ENCODE measurements at regions not wholly inside any gene's neighbourhood (a gene's known extent, or its start where the extent isn't known, plus 50 kb on each side); places are given as distances from the start of the nearest gene placed in this dataset.

GRCh38 chrX:46398126-46398525, 147.1 kb downstream of the ZNF674 start:
- H3K4me3 ChIP-seq (ENCODE audit: low read depth, low read length): no peak overlapping the region

GRCh38 chrX:46386511-46386910, 158.7 kb downstream of the ZNF674 start:
- no peaks in the 10 kb centered on the region for H3K4me1 ChIP-seq (ENCODE audit: control insufficient read depth, insufficient read depth, low read length)

More at GRCh38 chrX:46398126-46398525, 147.1 kb downstream of the ZNF674 start:
- no peak overlapping the region for H3K9ac ChIP-seq (ENCODE audit: low read depth, low read length)
- H3K4me1 ChIP-seq (ENCODE audit: control insufficient read depth, insufficient read depth, low read length): no peaks in the 10 kb centered on the region
- no peaks in the 10 kb centered on the region for H3K27me3 ChIP-seq (ENCODE audit: control insufficient read depth, insufficient read depth, low read length)
- no peaks in the 10 kb centered on the region for H3K9me3 ChIP-seq (ENCODE audit: control insufficient read depth, insufficient read depth, low read length)
- no peaks in the 10 kb centered on the region for H3K36me3 ChIP-seq (ENCODE audit: control insufficient read depth, insufficient read depth, low read length)

GRCh38 chrX:46383006-46383405, 162.2 kb downstream of the ZNF674 start:
- Histone ChIP-seq H3K27me3 (ENCODE audit: control insufficient read depth, insufficient read depth, low read length) (no peaks in the 10 kb centered on the region), H3K4me1 (ENCODE audit: control insufficient read depth, insufficient read depth, low read length) (no peaks in the 10 kb centered on the region), H3K9me3 (ENCODE audit: control insufficient read depth, insufficient read depth, low read length) (no peaks in the 10 kb centered on the region), H3K9ac (ENCODE audit: low read depth, low read length) (no peak overlapping the region), H3K4me3 (ENCODE audit: low read depth, low read length) (no peak overlapping the region), H3K36me3 (ENCODE audit: control insufficient read depth, insufficient read depth, low read length) (no peaks in the 10 kb centered on the region)

More at GRCh38 chrX:46386511-46386910, 158.7 kb downstream of the ZNF674 start:
- Histone ChIP-seq H3K27me3 (ENCODE audit: control insufficient read depth, insufficient read depth, low read length) (no peaks in the 10 kb centered on the region), H3K36me3 (ENCODE audit: control insufficient read depth, insufficient read depth, low read length) (no peaks in the 10 kb centered on the region), H3K9ac (ENCODE audit: low read depth, low read length) (no peak overlapping the region), H3K9me3 (ENCODE audit: control insufficient read depth, insufficient read depth, low read length) (peaks cover 5% of the 10 kb centered on the region), H3K4me3 (ENCODE audit: low read depth, low read length) (no peak overlapping the region)

- H3K27me3 ChIP-seq (ENCODE audit: control insufficient read depth, insufficient read depth, low read length): no peaks in the 10 kb centered on the region
- no peak overlapping the region for H3K4me3 ChIP-seq (ENCODE audit: low read depth, low read length)
- H3K4me1 ChIP-seq (ENCODE audit: control insufficient read depth, insufficient read depth, low read length): no peaks in the 10 kb centered on the region
- H3K9ac ChIP-seq (ENCODE audit: low read depth, low read length): no peak overlapping the region
- no peaks in the 10 kb centered on the region for H3K36me3 ChIP-seq (ENCODE audit: control insufficient read depth, insufficient read depth, low read length)
- H3K9me3 ChIP-seq (ENCODE audit: control insufficient read depth, insufficient read depth, low read length): no peaks in the 10 kb centered on the region
Observed at GRCh38 chrX:46382595-46382994, 162.6 kb downstream of the ZNF674 start.

GRCh38 chrX:46381630-46382029, 163.6 kb downstream of the ZNF674 start:
- H3K4me1 ChIP-seq (ENCODE audit: control insufficient read depth, insufficient read depth, low read length): no peaks in the 10 kb centered on the region
- no peak overlapping the region for H3K9ac ChIP-seq (ENCODE audit: low read depth, low read length)
- no peak overlapping the region for H3K4me3 ChIP-seq (ENCODE audit: low read depth, low read length)
- no peaks in the 10 kb centered on the region for H3K36me3 ChIP-seq (ENCODE audit: control insufficient read depth, insufficient read depth, low read length)
- H3K9me3 ChIP-seq (ENCODE audit: control insufficient read depth, insufficient read depth, low read length): no peaks in the 10 kb centered on the region
- H3K27me3 ChIP-seq (ENCODE audit: control insufficient read depth, insufficient read depth, low read length): no peaks in the 10 kb centered on the region

GRCh38 chrX:46380148-46380752, 165.0 kb downstream of the ZNF674 start:
- Histone ChIP-seq H3K4me3 (ENCODE audit: low read depth, low read length) (no peak overlapping the region), H3K9me3 (ENCODE audit: control insufficient read depth, insufficient read depth, low read length) (no peaks in the 10 kb centered on the region), H3K27me3 (ENCODE audit: control insufficient read depth, insufficient read depth, low read length) (no peaks in the 10 kb centered on the region), H3K4me1 (ENCODE audit: control insufficient read depth, insufficient read depth, low read length) (no peaks in the 10 kb centered on the region), H3K36me3 (ENCODE audit: control insufficient read depth, insufficient read depth, low read length) (no peaks in the 10 kb centered on the region), H3K9ac (ENCODE audit: low read depth, low read length) (no peak overlapping the region)

- Histone ChIP-seq H3K9ac (ENCODE audit: low read depth, low read length) (no peak overlapping the region), H3K9me3 (ENCODE audit: control insufficient read depth, insufficient read depth, low read length) (no peaks in the 10 kb centered on the region), H3K4me3 (ENCODE audit: low read depth, low read length) (no peak overlapping the region), H3K36me3 (ENCODE audit: control insufficient read depth, insufficient read depth, low read length) (no peaks in the 10 kb centered on the region), H3K27me3 (ENCODE audit: control insufficient read depth, insufficient read depth, low read length) (no peaks in the 10 kb centered on the region), H3K4me1 (ENCODE audit: control insufficient read depth, insufficient read depth, low read length) (no peaks in the 10 kb centered on the region)
Observed at GRCh38 chrX:46376246-46376885, 168.9 kb downstream of the ZNF674 start.

- Histone ChIP-seq H3K9ac (ENCODE audit: low read depth, low read length) (no peak overlapping the region), H3K36me3 (ENCODE audit: control insufficient read depth, insufficient read depth, low read length) (no peaks in the 10 kb centered on the region), H3K4me1 (ENCODE audit: control insufficient read depth, insufficient read depth, low read length) (no peaks in the 10 kb centered on the region)
Observed at GRCh38 chrX:46375831-46376230, 169.4 kb downstream of the ZNF674 start.

GRCh38 chrX:46374371-46374770, 170.8 kb downstream of the ZNF674 start:
- Histone ChIP-seq H3K4me3 (ENCODE audit: low read depth, low read length) (no peak overlapping the region), H3K9me3 (ENCODE audit: control insufficient read depth, insufficient read depth, low read length) (no peaks in the 10 kb centered on the region), H3K27me3 (ENCODE audit: control insufficient read depth, insufficient read depth, low read length) (no peaks in the 10 kb centered on the region), H3K4me1 (ENCODE audit: control insufficient read depth, insufficient read depth, low read length) (no peaks in the 10 kb centered on the region), H3K36me3 (ENCODE audit: control insufficient read depth, insufficient read depth, low read length) (no peaks in the 10 kb centered on the region), H3K9ac (ENCODE audit: low read depth, low read length) (no peak overlapping the region)

More at GRCh38 chrX:46375831-46376230, 169.4 kb downstream of the ZNF674 start:
- Histone ChIP-seq H3K27me3 (ENCODE audit: control insufficient read depth, insufficient read depth, low read length) (no peaks in the 10 kb centered on the region), H3K9me3 (ENCODE audit: control insufficient read depth, insufficient read depth, low read length) (no peaks in the 10 kb centered on the region), H3K4me3 (ENCODE audit: low read depth, low read length) (no peak overlapping the region)

- Histone ChIP-seq H3K9me3 (ENCODE audit: control insufficient read depth, insufficient read depth, low read length) (no peaks in the 10 kb centered on the region), H3K36me3 (ENCODE audit: control insufficient read depth, insufficient read depth, low read length) (no peaks in the 10 kb centered on the region), H3K9ac (ENCODE audit: low read depth, low read length) (no peak overlapping the region), H3K4me1 (ENCODE audit: control insufficient read depth, insufficient read depth, low read length) (peaks cover 18% of the 10 kb centered on the region), H3K4me3 (ENCODE audit: low read depth, low read length) (no peak overlapping the region), H3K27me3 (ENCODE audit: control insufficient read depth, insufficient read depth, low read length) (no peaks in the 10 kb centered on the region)
Observed at GRCh38 chrX:46367491-46367890, 177.7 kb downstream of the ZNF674 start.

GRCh38 chrX:46366381-46367207, 178.6 kb downstream of the ZNF674 start:
- H3K4me1 ChIP-seq (ENCODE audit: control insufficient read depth, insufficient read depth, low read length): peaks cover 18% of the 10 kb centered on the region
- H3K36me3 ChIP-seq (ENCODE audit: control insufficient read depth, insufficient read depth, low read length): no peaks in the 10 kb centered on the region
- no peaks in the 10 kb centered on the region for H3K27me3 ChIP-seq (ENCODE audit: control insufficient read depth, insufficient read depth, low read length)
- H3K9me3 ChIP-seq (ENCODE audit: control insufficient read depth, insufficient read depth, low read length): no peaks in the 10 kb centered on the region
- H3K4me3 ChIP-seq (ENCODE audit: low read depth, low read length): no peak overlapping the region
- no peak overlapping the region for H3K9ac ChIP-seq (ENCODE audit: low read depth, low read length)
